ENCODE measurements at regions not wholly inside any gene's neighbourhood (a gene's known extent, or its start where the extent isn't known, plus 50 kb on each side); places are given as distances from the start of the nearest gene placed in this dataset.

GRCh38 chr21:9758888-9759287 is 762.5 kb upstream of the TPTE start:
- no peak for TF ChIP-seq CTCF (IDR thresholded peaks at IDR 0.05)

GRCh38 chr21:9759972-9760371 is 761.4 kb upstream of the TPTE start:
- Mint-ChIP-seq H3K27ac (no peak overlapping the region), H3K9me3 (peaks cover 0 to 8% (median 0%) of the 10 kb centered on the region in 7 donors), H3K4me1 (no peaks in the 10 kb centered on the region), H3K36me3 (no peaks in the 10 kb centered on the region), H3K27me3 (ENCODE audit: low read depth in 3 of 3) (no peaks in the 10 kb centered on the region), H3K4me3 (no peak overlapping the region)
- Histone ChIP-seq H2AFZ (ENCODE audit: insufficient read depth, low read depth, low read length, poor library complexity, severe bottlenecking) (no peak overlapping the region), H3K27ac (ENCODE audit: low read depth in 1 of 2, low read length in 2 of 2) (no peak overlapping the region), H3K4me1 (ENCODE audit: control insufficient read depth in 1 of 2, insufficient read depth in 2 of 2, low read length in 2 of 2) (no peaks in the 10 kb centered on the region), H3K36me3 (replicated peaks in 1 of 2; ENCODE audit: control insufficient read depth in 1 of 2, insufficient read depth in 2 of 2, low read length in 2 of 2) (no peaks in the 10 kb centered on the region), H3K9me3 (replicated peaks in 1 of 2; ENCODE audit: control insufficient read depth in 1 of 2, insufficient read depth in 1 of 2, low read length in 2 of 2) (peaks cover 51 to 69% of the 10 kb centered on the region in 2 donors), H3K4me3 (replicated peaks in 1 of 3; ENCODE audit: low read depth in 2 of 3, low read length in 3 of 3) (no peak overlapping the region), H4K20me1 (ENCODE audit: insufficient read depth, low read length) (no peaks in the 10 kb centered on the region), H3K9ac (ENCODE audit: insufficient read depth, low read length, poor library complexity, severe bottlenecking) (no peak overlapping the region), H3K27me3 (ENCODE audit: control insufficient read depth in 2 of 2, insufficient read depth in 2 of 2, low read length in 2 of 2) (no peaks in the 10 kb centered on the region), H3K4me2 (replicated peaks; ENCODE audit: extremely low read depth, low read length, poor library complexity, severe bottlenecking) (no peak overlapping the region), H3K79me2 (ENCODE audit: insufficient read depth, low read length) (no peaks in the 10 kb centered on the region)
- TF ChIP-seq CTCF (IDR thresholded peaks at IDR 0.05), result no peak
- WGBS (ENCODE audit: insufficient coverage), result 74% methylated on average over 9 of the region's 9 CpGs
- intact Hi-C loops (cut with micrococcal nuclease), result no loop called here
- no peak for DNase-seq

More at GRCh38 chr21:9758888-9759287, 762.5 kb upstream of the TPTE start:
- no peak for DNase-seq
- H3K79me2 ChIP-seq (ENCODE audit: insufficient read depth, low read length), result no peaks in the 10 kb centered on the region
- H3K4me2 ChIP-seq (replicated peaks; ENCODE audit: extremely low read depth, low read length, poor library complexity, severe bottlenecking), result no peak overlapping the region
- Mint-ChIP-seq H3K9me3 (peaks cover 0 to 8% (median 0%) of the 10 kb centered on the region in 7 donors), H3K4me1 (no peaks in the 10 kb centered on the region), H3K36me3 (no peaks in the 10 kb centered on the region), H3K27ac (no peak overlapping the region), H3K4me3 (no peak overlapping the region), H3K27me3 (ENCODE audit: low read depth in 3 of 3) (no peaks in the 10 kb centered on the region)
- H3K9ac ChIP-seq (ENCODE audit: insufficient read depth, low read length, poor library complexity, severe bottlenecking), result no peak overlapping the region
- no peak overlapping the region for H3K27ac ChIP-seq (ENCODE audit: low read depth in 1 of 2, low read length in 2 of 2)
- H3K4me1 ChIP-seq (ENCODE audit: control insufficient read depth in 1 of 2, insufficient read depth in 2 of 2, low read length in 2 of 2), result no peaks in the 10 kb centered on the region
- intact Hi-C loops (cut with micrococcal nuclease), result no loop called here
- H3K4me3 ChIP-seq (replicated peaks in 1 of 3; ENCODE audit: low read depth in 2 of 3, low read length in 3 of 3), result no peak overlapping the region
- H2AFZ ChIP-seq (ENCODE audit: insufficient read depth, low read depth, low read length, poor library complexity, severe bottlenecking), result no peak overlapping the region
- H3K27me3 ChIP-seq (ENCODE audit: control insufficient read depth in 2 of 2, insufficient read depth in 2 of 2, low read length in 2 of 2), result no peaks in the 10 kb centered on the region
- no peaks in the 10 kb centered on the region for H3K36me3 ChIP-seq (replicated peaks in 1 of 2; ENCODE audit: control insufficient read depth in 1 of 2, insufficient read depth in 2 of 2, low read length in 2 of 2)
- H3K9me3 ChIP-seq (replicated peaks in 1 of 2; ENCODE audit: control insufficient read depth in 1 of 2, insufficient read depth in 1 of 2, low read length in 2 of 2), result peaks cover 56 to 71% of the 10 kb centered on the region in 2 donors
- WGBS (ENCODE audit: insufficient coverage), result 85% methylated on average over 6 of the region's 6 CpGs
- H4K20me1 ChIP-seq (ENCODE audit: insufficient read depth, low read length), result no peaks in the 10 kb centered on the region

Data from CD14-positive monocyte (primary cell).